Astrocyte of the spinal cord (primary cell): ENCODE measurements at regions not wholly inside any gene's neighbourhood (a gene's known extent, or its start where the extent isn't known, plus 50 kb on each side); places are given as distances from the start of the nearest gene placed in this dataset.

Source experiments
- DNase-seq: peaks from one replicate; pipeline ENCODE4 v3.0.0; 2011; ENCODE audit warnings: low read depth, low spot score
- H3K4me3 ChIP-seq: 2 replicates; pipeline ENCODE4 v1.5.1; 2011; ENCODE audit warnings: low read depth, mild to moderate bottlenecking, low read length, moderate library complexity
- in situ Hi-C: cut with HindIII; loops from 2 replicates; pipeline ENCODE4 v1.10.0; 2017; ENCODE audit warnings: low sequenced_read_pairs
- TF ChIP-seq, protein P1 (sequence below): IDR thresholded peaks from 2 replicates; pipeline ENCODE4 v1.5.1; 2012; ENCODE audit warnings: low read depth, mild to moderate bottlenecking, low read length, inconsistent platforms

DNA sequence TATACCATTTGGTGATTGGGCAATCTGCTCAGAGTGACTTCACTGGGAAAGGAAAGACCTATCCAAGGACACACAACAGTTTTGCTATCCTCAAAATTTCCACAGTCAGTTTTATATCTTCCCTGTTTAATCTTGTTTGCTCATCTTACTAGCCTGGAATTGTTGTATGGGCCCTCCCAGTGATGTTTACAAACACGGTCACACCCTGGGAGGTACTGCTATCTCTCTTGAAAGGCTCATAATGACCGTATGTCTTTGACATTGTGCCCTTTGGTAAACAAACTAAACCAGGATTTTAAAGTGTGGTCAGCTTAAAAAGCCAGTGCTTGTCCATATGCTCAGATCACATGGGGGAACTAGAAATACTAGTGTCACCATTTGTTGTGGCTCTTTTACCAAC, 277.0 kb downstream of the CDH2 start:
- TF ChIP-seq, protein P1, sequence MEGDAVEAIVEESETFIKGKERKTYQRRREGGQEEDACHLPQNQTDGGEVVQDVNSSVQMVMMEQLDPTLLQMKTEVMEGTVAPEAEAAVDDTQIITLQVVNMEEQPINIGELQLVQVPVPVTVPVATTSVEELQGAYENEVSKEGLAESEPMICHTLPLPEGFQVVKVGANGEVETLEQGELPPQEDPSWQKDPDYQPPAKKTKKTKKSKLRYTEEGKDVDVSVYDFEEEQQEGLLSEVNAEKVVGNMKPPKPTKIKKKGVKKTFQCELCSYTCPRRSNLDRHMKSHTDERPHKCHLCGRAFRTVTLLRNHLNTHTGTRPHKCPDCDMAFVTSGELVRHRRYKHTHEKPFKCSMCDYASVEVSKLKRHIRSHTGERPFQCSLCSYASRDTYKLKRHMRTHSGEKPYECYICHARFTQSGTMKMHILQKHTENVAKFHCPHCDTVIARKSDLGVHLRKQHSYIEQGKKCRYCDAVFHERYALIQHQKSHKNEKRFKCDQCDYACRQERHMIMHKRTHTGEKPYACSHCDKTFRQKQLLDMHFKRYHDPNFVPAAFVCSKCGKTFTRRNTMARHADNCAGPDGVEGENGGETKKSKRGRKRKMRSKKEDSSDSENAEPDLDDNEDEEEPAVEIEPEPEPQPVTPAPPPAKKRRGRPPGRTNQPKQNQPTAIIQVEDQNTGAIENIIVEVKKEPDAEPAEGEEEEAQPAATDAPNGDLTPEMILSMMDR = no peak
- H3K4me3 ChIP-seq = no peak overlapping the region
- DNase-seq = no peak
- in situ Hi-C loops = no loop called here

DNA sequence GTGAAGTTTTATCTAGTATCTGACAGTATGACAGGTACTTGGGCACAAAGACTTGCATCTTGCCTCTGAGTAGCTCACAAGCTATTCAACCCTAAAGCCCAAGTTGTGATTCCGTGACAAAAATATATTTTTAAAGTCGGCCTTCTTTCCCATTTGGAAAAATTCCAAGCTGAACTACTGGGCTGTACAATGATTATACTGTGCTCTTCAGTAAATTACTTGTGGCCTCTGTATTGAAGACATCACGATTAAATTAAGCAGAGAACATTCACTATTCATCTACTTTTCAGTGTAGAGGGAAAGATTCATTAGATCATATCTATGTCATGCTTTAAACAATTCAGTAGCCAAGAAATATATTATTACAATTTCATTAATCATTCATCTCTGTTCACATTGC, 282.2 kb downstream of the CDH2 start:
- H3K4me3 ChIP-seq = no peak overlapping the region
- TF ChIP-seq, protein P1 = no peak
- in situ Hi-C loops = no loop called here
- DNase-seq = no peak

DNA sequence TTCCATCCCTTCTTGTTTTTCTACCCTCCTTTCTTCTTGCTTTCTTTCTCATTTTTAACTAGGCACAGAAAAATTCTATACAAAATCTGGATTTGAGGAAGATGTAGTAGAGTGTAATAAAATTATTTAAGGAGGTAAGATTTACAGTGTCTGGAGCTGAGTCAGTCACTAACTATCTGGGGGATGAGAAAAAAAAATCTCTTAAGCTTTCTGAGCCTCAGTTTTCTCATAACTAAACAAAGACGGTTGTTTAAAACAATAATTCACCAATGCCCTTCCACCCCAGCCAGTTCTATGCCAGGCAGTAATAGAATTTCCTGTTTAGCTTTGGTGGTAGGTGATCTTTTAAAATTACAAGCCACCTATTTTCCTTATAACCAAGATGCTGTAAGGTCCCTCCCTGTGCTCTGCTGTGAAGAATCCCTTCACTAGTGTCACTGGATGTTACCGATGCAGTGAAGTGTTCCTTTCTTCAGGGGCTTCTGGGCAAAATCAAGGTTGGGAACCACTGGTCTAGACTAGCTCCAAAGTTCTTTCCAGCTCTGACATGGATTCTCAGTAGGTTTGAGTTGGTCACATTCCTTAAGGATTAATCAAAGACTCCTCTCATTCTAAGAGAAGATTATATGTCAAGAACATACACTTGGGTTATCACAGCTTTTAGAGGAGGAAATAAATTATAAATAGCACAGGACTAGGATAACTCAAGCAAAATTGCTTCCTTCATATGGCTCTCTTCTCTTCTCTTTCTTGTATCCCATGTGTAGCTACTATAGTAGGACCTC, 289.0 kb downstream of the CDH2 start:
- TF ChIP-seq, protein P1 = no peak
- no peak overlapping the region for H3K4me3 ChIP-seq
- in situ Hi-C loops = no loop called here
- peak; percentile 26 for DNase-seq

DNA sequence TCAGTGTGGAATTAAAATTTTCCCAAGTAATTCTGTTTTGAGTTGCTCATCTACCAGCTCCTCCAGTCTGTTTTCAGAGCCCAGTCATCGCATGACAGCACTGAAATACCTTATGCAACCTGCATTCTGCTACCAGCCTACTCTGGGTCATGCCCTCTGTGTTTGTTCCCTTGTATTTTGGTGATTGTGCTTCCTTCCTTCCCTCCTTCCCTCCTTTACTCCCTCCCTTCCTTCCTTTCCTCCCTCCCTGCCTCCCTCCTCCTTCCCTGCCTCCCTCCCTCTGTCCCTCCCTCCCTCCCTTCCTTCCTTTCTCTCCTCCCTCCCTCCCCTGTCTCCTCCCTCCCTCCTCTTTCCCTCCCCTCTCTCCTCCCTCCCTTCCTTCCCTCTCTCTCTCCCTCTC, 289.6 kb downstream of the CDH2 start:
- in situ Hi-C loops = no loop called here
- no peak for DNase-seq
- TF ChIP-seq, protein P1 = no peak
- no peak overlapping the region for H3K4me3 ChIP-seq

DNA sequence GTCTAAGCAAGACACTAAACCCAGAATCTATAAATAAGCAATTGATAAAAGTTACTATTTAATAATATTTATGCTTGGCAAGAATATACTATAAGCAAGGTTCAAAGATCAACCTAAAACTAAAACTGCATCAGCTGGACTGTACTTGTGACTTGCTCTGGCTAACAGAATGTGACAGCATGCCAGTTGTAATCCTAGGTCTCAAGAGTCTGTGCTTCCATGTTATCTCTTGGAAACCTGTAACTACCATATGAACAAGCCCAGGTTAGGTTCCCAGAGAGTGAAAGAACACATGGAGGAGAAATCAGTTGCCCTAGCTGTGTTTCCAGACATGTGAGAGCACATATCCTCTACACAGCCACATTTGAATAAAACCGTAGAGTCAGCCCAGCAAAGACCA, 297.4 kb downstream of the CDH2 start:
- in situ Hi-C loops = no loop called here
- DNase-seq = no peak
- no peak overlapping the region for H3K4me3 ChIP-seq
- TF ChIP-seq, protein P1 = no peak

DNA sequence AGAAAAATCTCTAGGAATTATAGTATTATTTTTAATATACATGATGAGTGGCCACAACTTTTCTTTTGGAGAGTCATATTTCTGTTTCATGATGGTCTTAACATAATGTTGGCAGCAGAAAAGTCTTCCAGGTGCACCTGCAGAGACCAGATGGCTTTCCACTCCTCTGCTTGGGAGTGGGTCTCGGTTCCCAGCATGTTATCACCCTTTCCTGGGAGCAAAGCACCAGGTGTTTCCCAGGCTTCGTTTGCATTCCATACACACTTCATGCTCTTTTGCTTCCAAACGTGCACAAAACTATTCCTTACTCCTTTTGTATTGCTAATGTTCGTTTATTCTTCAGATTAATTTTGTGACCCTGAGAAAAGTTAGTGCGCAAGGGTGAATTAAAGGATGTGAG, 305.2 kb downstream of the CDH2 start:
- TF ChIP-seq, protein P1 = no peak
- in situ Hi-C loops = no loop called here
- no peak overlapping the region for H3K4me3 ChIP-seq
- no peak for DNase-seq
